ENCODE measurements at regions not wholly inside any gene's neighbourhood (a gene's known extent, or its start where the extent isn't known, plus 50 kb on each side); places are given as distances from the start of the nearest gene placed in this dataset.
"Not testable (repeated sequence)": the region's sequence is repeated elsewhere in the genome, so short reads cannot be mapped to it uniquely, and the experiment has no call there.

- no peak for ATAC-seq (replicated peaks in 1 of 2)
- H3K36me3 Mint-ChIP-seq (ENCODE audit: insufficient read depth in 2 of 2) = no peaks in the 10 kb centered on the region
Observed at GRCh38 chr10:117431160-117431559, 55.9 kb upstream of the PDZD8 start.

GRCh38 chr10:117430535-117430934, 55.3 kb upstream of the PDZD8 start:
- not testable (repeated sequence) for H3K9me3 Mint-ChIP-seq; H3K4me3 Mint-ChIP-seq; H3K4me1 Mint-ChIP-seq (ENCODE audit: low read depth); DNase-seq; H3K36me3 Mint-ChIP-seq (ENCODE audit: insufficient read depth in 2 of 2); ATAC-seq (replicated peaks in 1 of 2); H3K27ac Mint-ChIP-seq
- H3K27me3 Mint-ChIP-seq (ENCODE audit: low read depth) = peaks cover 29% of the 10 kb centered on the region

More at GRCh38 chr10:117431160-117431559, 55.9 kb upstream of the PDZD8 start:
- no peak for DNase-seq
- Mint-ChIP-seq H3K27me3 (ENCODE audit: low read depth) (peaks cover 29% of the 10 kb centered on the region), H3K4me1 (ENCODE audit: low read depth) (no peaks in the 10 kb centered on the region), H3K27ac (no peak overlapping the region), H3K4me3 (no peak overlapping the region), H3K9me3 (no peaks in the 10 kb centered on the region)

GRCh38 chr10:117429643-117430265, 54.5 kb upstream of the PDZD8 start:
- H3K27me3 Mint-ChIP-seq (ENCODE audit: low read depth) = peaks cover 29% of the 10 kb centered on the region
- no peak for DNase-seq
- no peaks in the 10 kb centered on the region for H3K4me1 Mint-ChIP-seq (ENCODE audit: low read depth)
- no peak overlapping the region for H3K4me3 Mint-ChIP-seq
- H3K36me3 Mint-ChIP-seq (ENCODE audit: insufficient read depth in 2 of 2) = no peaks in the 10 kb centered on the region
- H3K27ac Mint-ChIP-seq = no peak overlapping the region
- no peaks in the 10 kb centered on the region for H3K9me3 Mint-ChIP-seq
- ATAC-seq (replicated peaks in 1 of 2) = no peak

- no peaks in the 10 kb centered on the region for H3K36me3 Mint-ChIP-seq (ENCODE audit: insufficient read depth in 2 of 2)
- H3K9me3 Mint-ChIP-seq = no peaks in the 10 kb centered on the region
- no peak overlapping the region for H3K4me3 Mint-ChIP-seq
- DNase-seq (no peak), ATAC-seq (replicated peaks in 1 of 2) (no peak)
- H3K4me1 Mint-ChIP-seq (ENCODE audit: low read depth) = no peaks in the 10 kb centered on the region
- H3K27me3 Mint-ChIP-seq (ENCODE audit: low read depth) = peaks cover 12% of the 10 kb centered on the region
- H3K27ac Mint-ChIP-seq = no peak overlapping the region
Observed at GRCh38 chr10:117427356-117427755, 52.1 kb upstream of the PDZD8 start.

DNA sequence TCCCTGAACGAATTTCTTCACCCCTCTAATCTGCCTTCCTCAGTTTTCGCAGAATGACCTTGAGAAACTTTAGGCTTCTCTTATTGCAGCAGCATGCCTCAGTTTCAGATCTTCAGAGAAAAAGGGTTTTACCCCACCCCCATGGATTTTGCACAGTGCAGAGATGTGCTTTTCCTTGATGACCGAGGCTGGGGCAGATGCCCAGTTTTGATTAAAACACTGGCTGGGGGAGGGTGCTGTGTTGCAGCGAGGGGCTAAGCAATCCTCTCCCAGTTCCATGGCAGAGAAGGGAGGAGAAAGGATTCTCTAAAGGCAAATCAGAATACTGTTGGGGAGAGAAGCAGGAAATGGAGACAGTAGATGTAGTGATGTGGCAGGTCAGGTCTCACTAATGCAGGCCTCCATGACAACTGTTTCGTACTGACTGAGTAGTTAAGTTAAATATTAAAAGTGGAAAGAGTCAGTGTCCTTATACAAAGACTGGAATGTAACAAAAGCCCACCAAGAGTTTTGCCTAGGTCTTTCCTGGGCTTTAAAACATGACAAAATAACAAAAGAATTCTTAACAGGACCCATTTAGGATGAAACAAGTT, 50.8 kb upstream of the PDZD8 start:
- ATAC-seq (replicated peaks in 1 of 2) = no peak
- Mint-ChIP-seq H3K9me3 (peaks cover 1 to 3% of the 10 kb centered on the region in 2 donors), H3K27ac (no peak overlapping the region)

DNA sequence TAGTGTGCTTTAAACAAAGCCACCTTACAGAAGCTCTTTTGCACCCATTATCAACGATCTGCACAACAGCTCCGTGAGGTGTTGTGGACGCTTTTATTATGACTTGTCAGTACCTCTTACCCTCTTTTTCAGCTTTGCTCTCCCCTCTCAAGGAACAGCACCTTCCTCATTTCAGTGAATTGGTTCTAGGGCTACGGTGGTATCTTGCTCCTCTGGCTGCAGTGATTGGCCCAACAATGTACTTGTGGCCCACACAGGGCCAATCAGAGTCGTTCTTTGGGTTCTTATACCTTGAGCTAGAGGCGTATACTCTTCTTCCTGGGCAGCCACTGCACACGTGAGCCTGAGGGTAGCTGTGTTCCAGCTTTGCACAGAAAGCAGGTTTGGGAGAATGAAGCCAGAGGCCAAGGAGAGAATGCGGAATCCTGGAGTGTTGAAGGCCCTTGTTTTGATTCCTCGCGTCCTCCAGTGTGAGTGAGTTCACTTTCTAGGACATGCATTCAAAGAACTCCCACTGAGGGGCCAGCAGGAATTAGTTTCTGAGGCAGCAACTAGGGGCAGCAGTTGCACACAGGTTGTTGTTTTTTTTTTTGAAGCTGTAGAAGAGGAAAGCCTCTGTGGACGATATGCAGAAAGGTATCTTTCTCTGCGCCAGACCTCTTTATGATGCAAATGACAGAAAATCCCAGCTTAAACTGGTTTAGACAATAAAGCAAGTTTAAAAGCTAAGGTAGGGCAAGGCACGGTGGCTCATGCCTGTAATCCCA, 49.8 kb upstream of the PDZD8 start:
- H3K4me1 Mint-ChIP-seq (ENCODE audit: low read depth) = no peaks in the 10 kb centered on the region
- H3K9me3 Mint-ChIP-seq = peaks cover 1 to 3% of the 10 kb centered on the region in 2 donors
- H3K36me3 Mint-ChIP-seq (ENCODE audit: insufficient read depth in 2 of 2) = peaks cover 0 to 2% of the 10 kb centered on the region in 2 donors
- ATAC-seq (replicated peaks in 1 of 2) (no peak), DNase-seq (no peak)
- no peak overlapping the region for H3K27ac Mint-ChIP-seq
- H3K27me3 Mint-ChIP-seq (ENCODE audit: low read depth) = no peaks in the 10 kb centered on the region
- no peak overlapping the region for H3K4me3 Mint-ChIP-seq

More for the DNA sequence above, 50.8 kb upstream of the PDZD8 start:
- Mint-ChIP-seq H3K4me3 (no peak overlapping the region), H3K4me1 (ENCODE audit: low read depth) (no peaks in the 10 kb centered on the region), H3K27me3 (ENCODE audit: low read depth) (peaks cover 1% of the 10 kb centered on the region), H3K36me3 (ENCODE audit: insufficient read depth in 2 of 2) (peaks cover 0 to 2% of the 10 kb centered on the region in 2 donors)
- DNase-seq = no peak
